Calu3 (cell line): ENCODE measurements at regions not wholly inside any gene's neighbourhood (a gene's known extent, or its start where the extent isn't known, plus 50 kb on each side); places are given as distances from the start of the nearest gene placed in this dataset.

Experiments used
- BruUV-seq: library from RNA; stranded (reverse); fragments of 400-500 nt; replicated peaks from 2 replicates; lab custom pipeline; 2021; lab: Mats Ljungman, UMichigan
- CTCF ChIA-PET: fragments of 300-600 bp; sonication (Branson Sonifier 250); formaldehyde crosslinking; loops from one replicate; lab custom pipeline; 2022; ENCODE audit warnings: antibody characterized with exemption; lab: Charles Lee
- DNase-seq: peaks from one replicate; pipeline ENCODE4 v3.0.0; 2022
- H3K27ac Mint-ChIP-seq: one replicate; pipeline ENCODE4 v1.8.0; 2022; ENCODE audit warnings: mixed read lengths; ENCODE audit not compliant: unreplicated experiment
- H3K27me3 Mint-ChIP-seq: one replicate; pipeline ENCODE4 v1.8.0; 2022; ENCODE audit warnings: mixed read lengths; ENCODE audit not compliant: unreplicated experiment
- H3K36me3 Mint-ChIP-seq: one replicate; pipeline ENCODE4 v1.8.0; 2022; ENCODE audit warnings: mild to moderate bottlenecking, moderate library complexity, mixed read lengths; ENCODE audit not compliant: insufficient read depth, unreplicated experiment
- H3K4me1 Mint-ChIP-seq: one replicate; pipeline ENCODE4 v1.8.0; 2022; ENCODE audit warnings: mild to moderate bottlenecking, low read depth, mixed read lengths; ENCODE audit not compliant: unreplicated experiment
- H3K4me3 Mint-ChIP-seq: one replicate; pipeline ENCODE4 v1.8.0; 2022; ENCODE audit warnings: mild to moderate bottlenecking, low read depth, moderate library complexity, mixed read lengths; ENCODE audit not compliant: unreplicated experiment
- H3K9me3 Mint-ChIP-seq: one replicate; pipeline ENCODE4 v1.8.0; 2022; ENCODE audit warnings: low read depth, mixed read lengths; ENCODE audit not compliant: unreplicated experiment
- intact Hi-C: fragments of 100-400 bp; cut with micrococcal nuclease; formaldehyde crosslinking; loops from one replicate; pipeline ENCODE4 v1.10.0; 2022; ENCODE audit not compliant: unreplicated experiment
- TF ChIP-seq, protein P1 (sequence below): fragments of 200-600 bp; IDR thresholded peaks from one replicate; pipeline ENCODE4 v1.8.0; 2022; ENCODE audit warnings: antibody characterized with exemption; ENCODE audit not compliant: unreplicated experiment

DNA sequence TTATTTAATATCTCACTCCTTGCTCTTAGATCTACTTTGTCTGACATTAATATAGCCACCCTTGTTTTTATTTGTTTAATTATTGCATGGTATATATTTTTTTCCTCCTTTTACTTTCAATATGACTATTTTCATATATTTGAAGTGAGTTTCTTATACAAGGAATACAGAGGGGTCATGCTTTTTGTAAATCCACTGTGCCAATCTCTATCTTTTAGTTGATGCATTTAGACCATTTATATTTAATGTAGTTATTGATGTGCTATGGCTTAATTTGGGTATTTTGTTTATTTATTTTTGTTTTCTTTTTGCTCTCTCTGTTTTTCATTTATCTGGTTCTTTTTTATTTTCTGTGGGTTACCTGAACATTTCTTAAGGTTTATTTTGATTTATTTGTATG, 750.6 kb downstream of the TMEM182 start:
- DNase-seq: no peak
- peaks cover 21% of the 10 kb centered on the region for H3K9me3 Mint-ChIP-seq
- no peaks in the 10 kb centered on the region for H3K27me3 Mint-ChIP-seq
- CTCF ChIA-PET: no interaction called here
- H3K27ac Mint-ChIP-seq: no peak overlapping the region
- no TSS peak for BruUV-seq
- TF ChIP-seq, protein P1, sequence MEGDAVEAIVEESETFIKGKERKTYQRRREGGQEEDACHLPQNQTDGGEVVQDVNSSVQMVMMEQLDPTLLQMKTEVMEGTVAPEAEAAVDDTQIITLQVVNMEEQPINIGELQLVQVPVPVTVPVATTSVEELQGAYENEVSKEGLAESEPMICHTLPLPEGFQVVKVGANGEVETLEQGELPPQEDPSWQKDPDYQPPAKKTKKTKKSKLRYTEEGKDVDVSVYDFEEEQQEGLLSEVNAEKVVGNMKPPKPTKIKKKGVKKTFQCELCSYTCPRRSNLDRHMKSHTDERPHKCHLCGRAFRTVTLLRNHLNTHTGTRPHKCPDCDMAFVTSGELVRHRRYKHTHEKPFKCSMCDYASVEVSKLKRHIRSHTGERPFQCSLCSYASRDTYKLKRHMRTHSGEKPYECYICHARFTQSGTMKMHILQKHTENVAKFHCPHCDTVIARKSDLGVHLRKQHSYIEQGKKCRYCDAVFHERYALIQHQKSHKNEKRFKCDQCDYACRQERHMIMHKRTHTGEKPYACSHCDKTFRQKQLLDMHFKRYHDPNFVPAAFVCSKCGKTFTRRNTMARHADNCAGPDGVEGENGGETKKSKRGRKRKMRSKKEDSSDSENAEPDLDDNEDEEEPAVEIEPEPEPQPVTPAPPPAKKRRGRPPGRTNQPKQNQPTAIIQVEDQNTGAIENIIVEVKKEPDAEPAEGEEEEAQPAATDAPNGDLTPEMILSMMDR: no peak
- no peak overlapping the region for H3K4me3 Mint-ChIP-seq
- intact Hi-C loops: no loop called here
- no peaks in the 10 kb centered on the region for H3K4me1 Mint-ChIP-seq
- no peaks in the 10 kb centered on the region for H3K36me3 Mint-ChIP-seq

DNA sequence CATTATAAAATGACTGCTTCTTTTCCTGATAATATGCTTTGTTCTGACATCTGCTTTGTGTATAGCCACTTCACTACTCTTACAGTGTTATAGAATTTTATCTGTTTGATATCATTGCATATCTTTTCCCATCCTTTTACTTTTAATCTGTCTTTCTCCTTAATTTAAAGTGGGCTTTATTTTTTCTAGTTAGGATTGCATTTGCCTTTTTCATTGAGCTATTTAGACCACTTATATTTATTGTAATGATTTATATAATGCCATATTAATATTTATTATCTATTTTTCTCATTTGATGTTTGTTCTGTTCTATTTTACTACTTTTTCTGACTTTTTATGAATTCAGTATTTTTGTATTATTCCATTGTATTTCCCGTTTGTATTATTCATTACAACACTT, 758.7 kb downstream of the TMEM182 start:
- Mint-ChIP-seq H3K27ac (no peak overlapping the region), H3K36me3 (no peaks in the 10 kb centered on the region), H3K27me3 (no peaks in the 10 kb centered on the region), H3K9me3 (peaks cover 4% of the 10 kb centered on the region), H3K4me3 (no peak overlapping the region), H3K4me1 (no peaks in the 10 kb centered on the region)
- no TSS peak for BruUV-seq
- CTCF ChIA-PET: no interaction called here
- intact Hi-C loops: no loop called here
- DNase-seq: no peak
- TF ChIP-seq, protein P1: no peak

DNA sequence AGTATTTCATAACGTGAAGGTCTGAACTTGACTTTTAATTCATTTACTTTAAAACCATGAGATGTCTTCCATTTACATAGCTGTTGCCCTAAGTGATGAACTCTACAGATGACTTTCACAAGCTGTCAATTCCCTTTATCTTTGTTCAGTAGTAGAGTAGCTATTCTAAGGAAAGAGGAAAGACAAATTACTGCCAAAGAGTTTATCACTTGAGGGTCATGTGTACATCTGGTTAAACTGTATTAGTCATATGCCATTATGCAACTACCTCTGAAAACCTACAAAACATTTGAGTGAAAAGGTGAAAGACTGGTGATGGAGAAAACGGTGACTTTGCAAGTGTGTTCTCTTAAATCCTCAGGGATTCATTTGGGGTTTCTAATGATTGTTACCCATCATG, 763.9 kb downstream of the TMEM182 start:
- DNase-seq: no peak
- intact Hi-C loops: no loop called here
- no TSS peak for BruUV-seq
- Mint-ChIP-seq H3K9me3 (peaks cover 4% of the 10 kb centered on the region), H3K4me1 (no peaks in the 10 kb centered on the region), H3K27ac (no peak overlapping the region), H3K4me3 (no peak overlapping the region), H3K36me3 (no peaks in the 10 kb centered on the region), H3K27me3 (no peaks in the 10 kb centered on the region)
- TF ChIP-seq, protein P1: no peak
- CTCF ChIA-PET: no interaction called here

DNA sequence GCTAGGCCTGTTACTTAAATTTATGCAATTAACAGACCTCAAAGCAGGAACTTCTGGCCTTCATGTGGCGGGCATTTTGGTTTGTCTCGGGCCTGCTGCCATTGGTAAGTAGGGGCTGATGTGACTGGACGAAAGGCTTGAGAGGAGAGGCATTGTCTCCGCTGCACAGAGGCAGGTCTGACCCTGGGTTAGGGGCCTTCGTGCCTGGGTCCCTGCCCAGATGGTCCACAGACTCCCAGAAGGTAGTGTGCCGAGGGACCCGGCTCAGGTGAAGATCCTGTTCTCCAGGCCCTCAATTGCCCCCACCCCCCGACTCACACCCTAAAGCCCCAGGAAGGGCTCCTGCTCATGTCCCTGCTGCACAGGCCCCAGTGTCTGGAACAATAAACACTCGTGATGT, 764.9 kb downstream of the TMEM182 start:
- Mint-ChIP-seq H3K4me1 (no peaks in the 10 kb centered on the region), H3K27me3 (no peaks in the 10 kb centered on the region), H3K27ac (no peak overlapping the region), H3K4me3 (no peak overlapping the region), H3K9me3 (peaks cover 4% of the 10 kb centered on the region), H3K36me3 (no peaks in the 10 kb centered on the region)
- TF ChIP-seq, protein P1: no peak
- BruUV-seq: no TSS peak
- intact Hi-C loops: no loop called here
- CTCF ChIA-PET: interaction anchor here (0.6 kb wide), 1 partner anchor 99 kb away, joined by 3 read pairs; no protein-coding TSS in a partner anchor
- DNase-seq: no peak
